OCI-LY3 (cell line): ENCODE measurements at regions not wholly inside any gene's neighbourhood (a gene's known extent, or its start where the extent isn't known, plus 50 kb on each side); places are given as distances from the start of the nearest gene placed in this dataset.

Source experiments
- EZH2phosphoT487 ChIP-seq: fragments of 200-600 bp; shearing (Covaris generic); IDR thresholded peaks from 2 replicates; pipeline ENCODE4 v1.6.1; 2018; ENCODE audit warnings: antibody characterized with exemption, mixed run types, low read depth
- TF ChIP-seq, protein P1 (sequence below): fragments of 200-600, 300-600 bp; sonication (generic); IDR thresholded peaks from 2 replicates; pipeline ENCODE4 v1.5.1; 2014; ENCODE audit warnings: antibody characterized with exemption, low read length, low read depth

DNA sequence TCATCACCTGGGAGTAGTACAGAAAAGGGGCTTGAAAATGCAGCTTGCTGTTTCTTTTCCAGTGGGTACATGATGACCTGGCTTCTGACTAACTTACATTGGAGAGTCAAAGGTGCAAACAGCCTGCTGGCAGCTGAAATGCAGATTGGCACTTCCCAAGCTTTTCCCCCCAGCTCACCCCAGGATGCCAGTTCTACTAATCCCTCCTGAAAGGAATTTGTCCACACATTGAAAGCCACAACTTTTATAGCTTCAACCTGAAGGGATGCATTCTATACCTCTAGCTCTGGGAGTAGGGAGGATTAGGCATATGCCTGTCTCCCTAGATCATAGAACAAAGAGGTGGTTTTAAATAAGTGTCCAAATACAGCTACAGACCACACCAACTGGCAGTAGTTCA lies 281.7 kb downstream of the EFHB start:
- TF ChIP-seq, protein P1, sequence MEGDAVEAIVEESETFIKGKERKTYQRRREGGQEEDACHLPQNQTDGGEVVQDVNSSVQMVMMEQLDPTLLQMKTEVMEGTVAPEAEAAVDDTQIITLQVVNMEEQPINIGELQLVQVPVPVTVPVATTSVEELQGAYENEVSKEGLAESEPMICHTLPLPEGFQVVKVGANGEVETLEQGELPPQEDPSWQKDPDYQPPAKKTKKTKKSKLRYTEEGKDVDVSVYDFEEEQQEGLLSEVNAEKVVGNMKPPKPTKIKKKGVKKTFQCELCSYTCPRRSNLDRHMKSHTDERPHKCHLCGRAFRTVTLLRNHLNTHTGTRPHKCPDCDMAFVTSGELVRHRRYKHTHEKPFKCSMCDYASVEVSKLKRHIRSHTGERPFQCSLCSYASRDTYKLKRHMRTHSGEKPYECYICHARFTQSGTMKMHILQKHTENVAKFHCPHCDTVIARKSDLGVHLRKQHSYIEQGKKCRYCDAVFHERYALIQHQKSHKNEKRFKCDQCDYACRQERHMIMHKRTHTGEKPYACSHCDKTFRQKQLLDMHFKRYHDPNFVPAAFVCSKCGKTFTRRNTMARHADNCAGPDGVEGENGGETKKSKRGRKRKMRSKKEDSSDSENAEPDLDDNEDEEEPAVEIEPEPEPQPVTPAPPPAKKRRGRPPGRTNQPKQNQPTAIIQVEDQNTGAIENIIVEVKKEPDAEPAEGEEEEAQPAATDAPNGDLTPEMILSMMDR = no peak
- TF ChIP-seq EZH2phosphoT487 = no peak
